Motor neuron (in vitro differentiated cells): ENCODE measurements at regions not wholly inside any gene's neighbourhood (a gene's known extent, or its start where the extent isn't known, plus 50 kb on each side); places are given as distances from the start of the nearest gene placed in this dataset.
"Not testable (repeated sequence)": the region's sequence is repeated elsewhere in the genome, so short reads cannot be mapped to it uniquely, and the experiment has no call there.

ENCODE experiments used
- ATAC-seq, 8 experiments: fragments of 200-7000 bp; cut with Tn5 transposase; replicated peaks in 6 of 8; 2 replicates each; pipeline ENCODE4 v1.8.0; 2021; ENCODE audit warnings: mild to moderate bottlenecking in 8 of 8, moderate library complexity in 8 of 8
- H3K27ac ChIP-seq, 2 donors: fragments of 250-450 bp; sonication (Bioruptor Pico); 2 replicates each; pipeline ENCODE4 v1.9.0; 2021; ENCODE audit warnings: antibody characterized with exemption in 2 of 2, mild to moderate bottlenecking in 2 of 2, moderate library complexity in 1 of 2
- H3K4me1 ChIP-seq, 2 donors: fragments of 250-450 bp; sonication (Bioruptor Pico); replicated peaks in 1 of 2; 2 replicates each; pipeline ENCODE4 v1.6.1; 2021; ENCODE audit warnings: antibody characterized with exemption in 2 of 2, mild to moderate bottlenecking in 2 of 2, moderate library complexity in 1 of 2
- H3K4me3 ChIP-seq, 5 donors: fragments of 250-450 bp; sonication (Bioruptor Pico); 2 replicates each; pipeline ENCODE4 v1.9.0; 2021; ENCODE audit warnings: antibody characterized with exemption in 5 of 5, mild to moderate bottlenecking in 5 of 5, moderate library complexity in 4 of 5
- WGBS, 10 experiments: fragments of 450-650 bp; shearing (Covaris generic); methylation state at CpG; one replicate each; pipeline ENCODE4 v1.0.0; 2022; 5-methylcytosine and 5-hydroxymethylcytosine counted together
- in situ Hi-C, 9 experiments: fragments of 400-800 bp; cut with MboI; loops; one replicate each; pipeline ENCODE4 v1.15.0; 2021; ENCODE audit warnings: low sequenced_read_pairs in 9 of 9, low pct_unique_long_range_greater_than_20kb in 2 of 9; ENCODE audit not compliant: unreplicated experiment in 9 of 9

DNA sequence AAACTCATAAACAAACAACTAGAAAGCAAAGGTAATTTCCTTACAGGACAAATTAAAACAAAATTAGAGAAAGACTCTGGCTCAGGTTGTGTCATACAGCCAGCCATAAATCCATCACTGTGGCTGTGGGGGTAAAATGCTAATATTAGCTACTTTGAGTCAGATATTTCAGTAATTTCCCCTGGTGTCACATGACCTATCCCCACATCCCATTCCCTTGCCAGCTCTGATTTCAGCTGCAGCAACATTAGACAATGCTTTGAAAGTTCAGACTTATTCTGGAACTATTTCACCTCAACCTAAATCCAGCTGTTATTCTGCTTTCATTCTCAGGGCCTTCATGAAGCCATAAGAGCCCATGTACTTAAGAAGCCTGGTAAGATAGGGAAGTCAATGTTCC is 55.3 kb downstream of the RPL10L start:
- Histone ChIP-seq H3K4me3 (no peak overlapping the region), H3K4me1 (no peaks in the 10 kb centered on the region), H3K27ac (no peak overlapping the region)
- in situ Hi-C loops, result no loop called here
- no peak for ATAC-seq

- WGBS, 10 experiments, result 0 to 100% (median 57%) methylated on average over 1 of the region's 1 CpG; no CpG with 5 or more reads in 3 of the 10 experiments
- Histone ChIP-seq H3K27ac (no peak overlapping the region), H3K4me1 (no peaks in the 10 kb centered on the region), H3K4me3 (no peak overlapping the region)
- ATAC-seq, result no peak
- in situ Hi-C loops, result no loop called here
These were observed 68.8 kb downstream of the RPL10L start for GRCh38 chr14:46582826-46583225.

DNA sequence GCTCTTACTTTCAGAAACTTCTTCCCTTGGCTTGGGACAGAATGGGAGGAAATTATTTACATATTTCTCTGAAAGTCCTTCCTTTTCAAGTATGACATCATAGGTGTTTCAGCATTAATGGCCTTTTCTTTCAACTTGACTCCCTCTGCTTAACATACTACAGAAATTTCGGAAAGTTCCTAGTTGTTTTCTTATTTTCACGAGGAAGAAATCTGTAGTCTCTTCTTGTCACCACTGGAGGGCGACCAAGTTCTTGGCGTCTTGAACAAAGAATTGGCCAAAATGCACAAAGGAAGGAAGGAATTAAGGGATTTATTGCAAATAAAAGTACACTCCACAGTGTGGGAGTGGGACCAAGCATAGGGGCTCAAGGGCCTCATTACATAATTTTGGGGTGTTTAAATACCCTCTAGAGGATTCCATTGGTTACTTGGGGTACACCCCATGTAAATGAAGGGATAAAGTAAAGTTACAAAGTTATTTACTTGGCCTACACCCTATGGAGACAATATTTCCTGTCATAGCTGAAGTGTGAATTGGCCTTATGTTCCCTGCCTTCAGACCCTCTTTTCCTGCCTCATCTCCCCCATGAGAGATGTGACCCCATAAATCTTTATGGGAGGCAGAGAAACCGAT is 70.4 kb downstream of the RPL10L start:
- ATAC-seq, result no peak

GRCh38 chr14:46574978-46575375 is 76.6 kb downstream of the RPL10L start:
- no peak overlapping the region for H3K4me3 ChIP-seq
- no peak overlapping the region for H3K27ac ChIP-seq
- in situ Hi-C loops, result no loop called here
- 0 to 69% (median 50%) methylated on average over 1 to 2 of the region's 2 CpGs; no CpG with 5 or more reads in 3 of the 10 experiments for whole genome bisulfite sequencing, 10 experiments
- H3K4me1 ChIP-seq, result no peaks in the 10 kb centered on the region
- ATAC-seq, result no peak

More for the DNA sequence above, 70.4 kb downstream of the RPL10L start:
- 0 to 100% (median 38%) methylated on average over 1 to 5 of the region's 5 CpGs; no CpG with 5 or more reads in 1 of the 10 experiments for WGBS, 10 experiments
- Histone ChIP-seq H3K4me1 (no peaks in the 10 kb centered on the region), H3K4me3 (no peak overlapping the region), H3K27ac (no peak overlapping the region)
- in situ Hi-C loops, result no loop called here

DNA sequence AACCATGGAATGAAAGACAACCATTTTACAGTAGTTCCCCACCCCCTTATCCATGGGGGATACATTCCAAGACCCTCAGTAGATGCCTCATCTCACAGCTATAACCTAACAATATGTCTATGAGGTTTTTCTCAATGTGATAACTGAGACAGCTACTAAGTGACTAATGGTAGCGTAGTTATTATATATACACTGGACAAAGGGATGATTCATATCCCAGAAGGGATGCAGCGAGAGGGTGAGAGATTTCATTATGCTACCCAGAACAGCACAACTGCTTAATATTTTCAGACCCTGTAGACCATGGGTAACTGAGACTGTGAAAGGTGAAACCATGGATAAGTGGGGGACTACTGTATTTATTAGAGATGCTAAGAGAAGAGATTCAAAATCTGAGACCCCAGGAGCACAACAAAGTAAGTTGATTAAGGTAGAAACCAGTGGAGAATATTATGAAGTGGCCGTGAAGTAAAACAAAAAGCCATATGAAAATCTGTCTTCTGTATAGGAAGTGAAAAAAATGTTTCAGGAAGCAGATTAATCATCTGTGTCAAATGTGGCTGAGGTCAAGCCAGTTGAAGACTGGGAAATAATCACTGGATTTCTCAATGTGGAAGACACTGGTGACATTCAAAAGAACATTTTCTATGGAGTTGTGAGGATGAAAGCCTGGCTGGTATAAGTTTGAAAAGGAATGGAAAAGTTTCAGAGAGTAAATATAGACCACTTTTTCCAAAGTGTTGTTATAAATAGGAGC is 77.2 kb downstream of the RPL10L start:
- WGBS, 10 experiments, result 0 to 100% (median 70%) methylated on average over 1 to 3 of the region's 3 CpGs
- in situ Hi-C loops, result no loop called here
- no peaks in the 10 kb centered on the region for H3K4me1 ChIP-seq
- peak in 3 of 8 experiments; percentile 50 to 77 (median 70) for ATAC-seq
- no peak overlapping the region for H3K4me3 ChIP-seq
- H3K27ac ChIP-seq, result no peak overlapping the region

GRCh38 chr14:46573498-46573897 is 78.1 kb downstream of the RPL10L start:
- H3K27ac ChIP-seq, result no peak overlapping the region
- ATAC-seq, result no peak
- in situ Hi-C loops, result no loop called here

GRCh38 chr14:46571970-46572369 is 79.6 kb downstream of the RPL10L start:
- peak in 1 of 8 experiments; percentile 55 for ATAC-seq
- Histone ChIP-seq H3K27ac (no peak overlapping the region), H3K4me1 (no peaks in the 10 kb centered on the region), H3K4me3 (no peak overlapping the region)
- in situ Hi-C loops, result no loop called here
- 0 to 100% (median 56%) methylated on average over 1 to 2 of the region's 2 CpGs; no CpG with 5 or more reads in 2 of the 10 experiments for WGBS, 10 experiments

More at GRCh38 chr14:46573498-46573897, 78.1 kb downstream of the RPL10L start:
- Histone ChIP-seq H3K4me1 (no peaks in the 10 kb centered on the region), H3K4me3 (no peak overlapping the region)

GRCh38 chr14:46568161-46568560 is 83.4 kb downstream of the RPL10L start:
- H3K4me1 ChIP-seq, H3K4me3 ChIP-seq, in situ Hi-C loops, ATAC-seq, H3K27ac ChIP-seq: not testable (repeated sequence)
- WGBS, 10 experiments, result 0 to 100% (median 82%) methylated on average over 1 of the region's 1 CpG

GRCh38 chr14:46550836-46551235 is 100.7 kb downstream of the RPL10L start:
- ATAC-seq, result no peak
- H3K4me1 ChIP-seq, result no peaks in the 10 kb centered on the region
- H3K4me3 ChIP-seq, result no peak overlapping the region
- WGBS, 10 experiments, result 35 to 100% (median 92%) methylated on average over 1 to 9 of the region's 9 CpGs; no CpG with 5 or more reads in 4 of the 10 experiments
- in situ Hi-C loops, result no loop called here
- H3K27ac ChIP-seq, result no peak overlapping the region

DNA sequence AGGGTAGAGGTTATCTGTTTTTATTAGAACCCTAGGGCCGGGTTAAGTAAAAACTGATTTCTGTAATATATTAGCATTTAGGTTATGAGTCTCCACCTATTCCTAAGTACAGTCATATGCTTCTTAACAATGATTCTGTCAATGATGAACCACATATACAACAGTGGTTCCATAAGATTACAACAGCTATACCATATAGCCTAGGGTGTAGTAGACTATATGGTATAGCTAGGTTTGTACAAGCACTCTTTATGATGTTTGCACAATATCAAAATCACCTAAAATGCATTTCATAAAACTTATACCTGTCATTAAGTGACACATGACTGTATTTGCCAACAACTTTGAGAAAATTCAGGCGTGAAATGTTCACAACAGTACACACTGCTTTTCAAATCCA is 110.6 kb downstream of the RPL10L start:
- Histone ChIP-seq H3K4me3 (no peak overlapping the region), H3K4me1 (peaks cover 0 to 2% of the 10 kb centered on the region in 2 donors), H3K27ac (no peak overlapping the region)
- in situ Hi-C loops, result no loop called here
- 4 to 94% (median 84%) methylated on average over 1 to 2 of the region's 2 CpGs for WGBS, 10 experiments
- ATAC-seq, result no peak

DNA sequence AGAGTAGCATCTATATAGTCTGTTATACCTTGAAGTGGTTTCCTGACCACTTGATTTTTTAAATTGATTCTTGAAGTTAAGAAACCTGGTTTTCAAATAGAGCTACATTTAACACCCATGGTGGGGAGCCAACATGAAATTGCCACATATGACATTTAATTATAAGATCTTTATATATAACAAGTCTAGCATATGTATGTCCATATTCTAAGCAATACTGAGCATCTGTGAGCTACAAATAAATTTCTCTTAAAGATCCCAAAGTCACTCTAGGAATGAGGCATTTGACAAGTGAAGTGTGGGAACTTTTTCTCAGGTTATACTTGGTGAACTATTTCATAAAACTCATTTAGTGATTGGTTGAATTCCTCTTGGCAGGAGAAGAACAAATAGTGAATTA is 132.5 kb downstream of the RPL10L start:
- Histone ChIP-seq H3K4me3 (no peak overlapping the region), H3K4me1 (no peaks in the 10 kb centered on the region), H3K27ac (no peak overlapping the region)
- in situ Hi-C loops, result no loop called here
- no peak for ATAC-seq

GRCh38 chr14:46508752-46509151 is 142.8 kb downstream of the RPL10L start:
- H3K4me1 ChIP-seq, H3K4me3 ChIP-seq, H3K27ac ChIP-seq, in situ Hi-C loops, ATAC-seq: not testable (repeated sequence)
- whole genome bisulfite sequencing, 10 experiments, result 71 to 100% (median 84%) methylated on average over 1 to 7 of the region's 13 CpGs; no CpG with 5 or more reads in 6 of the 10 experiments

GRCh38 chr14:46499521-46499920 is 152.1 kb downstream of the RPL10L start:
- ATAC-seq, result no peak
- in situ Hi-C loops, result no loop called here
- H3K4me1 ChIP-seq, result no peaks in the 10 kb centered on the region
- 0 to 100% (median 75%) methylated on average over 1 to 2 of the region's 2 CpGs; no CpG with 5 or more reads in 4 of the 10 experiments for WGBS, 10 experiments
- no peak overlapping the region for H3K27ac ChIP-seq
- no peak overlapping the region for H3K4me3 ChIP-seq

- in situ Hi-C loops, result no loop called here
- Histone ChIP-seq H3K4me3 (no peak overlapping the region), H3K4me1 (no peaks in the 10 kb centered on the region), H3K27ac (no peak overlapping the region)
- no peak for ATAC-seq
- WGBS, 10 experiments, result 0 to 100% (median 90%) methylated on average over 1 of the region's 1 CpG; no CpG with 5 or more reads in 6 of the 10 experiments
These were observed 155.2 kb downstream of the RPL10L start for GRCh38 chr14:46496409-46496808.
